ENCODE measurements at regions not wholly inside any gene's neighbourhood (a gene's known extent, or its start where the extent isn't known, plus 50 kb on each side); places are given as distances from the start of the nearest gene placed in this dataset.
A peak's percentile ranks its signal among the peaks of the same experiment; 100 is the strongest.

DNA sequence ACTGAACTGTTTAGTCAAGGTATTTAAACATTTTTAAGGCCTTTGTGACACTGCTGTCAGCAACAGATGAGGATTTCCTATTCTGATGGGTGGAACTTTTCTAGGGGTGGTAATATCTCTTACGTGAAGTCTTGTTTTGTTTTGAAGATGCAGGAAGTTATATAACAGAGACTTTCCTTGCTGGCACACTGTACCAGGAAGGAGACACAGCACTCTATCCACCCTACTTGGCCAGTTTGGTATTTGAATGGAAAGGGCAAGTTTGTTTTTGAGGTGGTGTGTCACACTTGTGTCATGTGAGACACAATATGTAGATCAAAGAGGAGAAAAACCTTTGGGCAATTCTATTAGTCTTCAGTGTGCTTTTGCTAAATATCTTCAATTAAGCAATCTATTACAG is 51.6 kb upstream of the SRP54 start:
- H3K27ac Mint-ChIP-seq = peak overlapping the region; percentile 96
- H3K27me3 Mint-ChIP-seq = no peaks in the 10 kb centered on the region
- CTCF ChIA-PET = interaction anchor here (1.0 kb wide), 1 partner anchor 50 kb away, joined by 5 read pairs; no protein-coding TSS in a partner anchor
- H3K36me3 Mint-ChIP-seq = peaks cover 8% of the 10 kb centered on the region
- peaks cover 32% of the 10 kb centered on the region for H3K4me1 Mint-ChIP-seq
- peak; percentile 37 for DNase-seq
- peak overlapping the region; percentile 17 for H3K4me3 Mint-ChIP-seq
- no peaks in the 10 kb centered on the region for H3K9me3 Mint-ChIP-seq

GRCh38 chr14:34930591-34931091 is 52.2 kb upstream of the SRP54 start:
- no peaks in the 10 kb centered on the region for H3K9me3 Mint-ChIP-seq
- H3K36me3 Mint-ChIP-seq = peaks cover 8% of the 10 kb centered on the region
- CTCF ChIA-PET = interaction anchor here (0.9 to 1.0 kb wide), 2 partner anchors 51 to 483 kb away, joined by 3 to 5 read pairs; no protein-coding TSS in a partner anchor
- DNase-seq = peak; percentile 36
- peak overlapping the region; percentile 60 for H3K4me3 Mint-ChIP-seq
- no peaks in the 10 kb centered on the region for H3K27me3 Mint-ChIP-seq
- H3K27ac Mint-ChIP-seq = peak overlapping the region; percentile 96
- peaks cover 32% of the 10 kb centered on the region for H3K4me1 Mint-ChIP-seq

GRCh38 chr14:34926552-34926951 is 51.4 kb upstream of the BAZ1A start:
- no peak for DNase-seq

More at GRCh38 chr14:34926552-34926951, 51.4 kb upstream of the BAZ1A start:
- Mint-ChIP-seq H3K9me3 (no peaks in the 10 kb centered on the region), H3K36me3 (peaks cover 8% of the 10 kb centered on the region), H3K27ac (no peak overlapping the region), H3K4me3 (no peak overlapping the region), H3K27me3 (no peaks in the 10 kb centered on the region), H3K4me1 (peaks cover 25% of the 10 kb centered on the region)
- CTCF ChIA-PET = no interaction called here

All from activated naive CD4-positive, alpha-beta T cell treated with anti-CD3 and anti-CD28 coated beads, Interleukin-2, amount 10 ng/mL, durations not matched to agents 7 days and 5 days (primary cell).